Lung microvascular endothelial cell (primary cell): ENCODE measurements at regions not wholly inside any gene's neighbourhood (a gene's known extent, or its start where the extent isn't known, plus 50 kb on each side); places are given as distances from the start of the nearest gene placed in this dataset.

Experiments used
- DNase-seq, 2 donors: peaks; one replicate each; pipeline versions ENCODE4 v3.0.0 to v3.0.0-alpha.2; 2010; ENCODE audit warnings: low read depth in 2 of 2

DNA sequence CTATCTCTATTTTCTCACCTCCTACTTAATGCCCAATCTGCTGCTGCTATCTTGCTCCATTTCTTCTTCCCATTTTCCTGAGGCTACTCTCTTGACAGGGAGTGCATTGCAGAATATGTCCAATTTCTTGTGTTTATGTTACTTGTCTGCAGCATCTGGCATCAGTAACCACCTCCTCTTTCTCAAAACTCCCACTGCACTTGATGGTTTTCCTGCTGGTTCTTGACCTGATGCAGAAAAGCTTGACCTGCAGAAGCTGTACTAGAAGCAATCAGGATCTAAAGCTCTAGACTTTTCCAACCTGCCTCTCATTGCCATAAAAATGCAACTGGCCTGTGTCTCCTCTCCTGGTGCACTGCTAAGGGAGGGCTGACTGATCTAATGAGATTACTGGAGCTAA lies 287.8 kb downstream of the ZEB1 start:
- DNase-seq = no peak

DNA sequence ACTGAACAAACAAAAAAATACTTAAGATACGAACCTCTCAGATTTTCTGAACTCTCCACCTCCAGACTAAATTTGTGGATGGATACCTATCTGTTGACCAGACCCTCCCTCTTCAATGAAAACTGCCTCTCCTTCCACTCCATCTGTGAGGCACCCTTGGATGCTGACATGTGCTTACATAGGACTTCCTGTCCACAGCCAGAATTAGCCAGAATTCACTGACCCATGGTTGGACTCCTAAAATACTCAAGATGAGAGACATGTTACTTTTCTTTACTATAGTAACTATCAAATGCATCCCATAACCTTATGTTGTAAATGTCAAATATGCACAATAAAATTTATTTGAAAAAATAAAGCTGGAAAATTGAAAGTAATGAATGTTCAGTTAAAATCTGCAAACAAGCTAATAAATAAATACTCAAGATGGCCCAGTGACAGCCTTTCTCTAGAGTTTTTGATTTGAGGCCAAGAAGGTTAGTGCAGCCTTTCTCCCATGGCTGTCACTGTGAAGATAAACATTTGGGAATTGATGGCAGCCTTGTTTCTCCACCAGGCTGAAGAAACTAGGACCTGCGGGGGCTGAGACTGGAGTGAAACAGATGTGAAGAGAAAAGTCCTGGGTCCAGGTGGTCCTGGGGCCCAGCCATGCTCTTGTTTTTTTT lies 287.0 kb downstream of the ZEB1 start:
- DNase-seq = no peak

DNA sequence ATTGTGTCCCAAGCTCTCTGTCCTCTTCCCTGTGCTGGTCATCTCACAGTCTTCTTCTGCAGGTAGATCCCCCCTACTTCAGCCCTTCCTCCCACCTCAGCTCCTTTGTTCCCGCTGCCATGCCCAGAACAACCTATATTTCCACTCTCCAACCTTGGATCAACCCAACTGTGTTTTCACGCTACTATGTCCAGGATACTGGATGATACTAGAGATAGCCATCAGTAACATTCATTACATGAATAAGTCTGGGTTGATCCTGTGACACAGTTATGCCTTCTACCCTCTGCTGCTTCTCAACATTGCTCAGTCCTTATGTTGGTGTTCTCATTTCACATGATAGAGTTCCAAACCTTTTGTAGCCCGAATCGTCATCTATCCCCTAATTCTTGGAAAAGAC lies 286.4 kb downstream of the ZEB1 start:
- DNase-seq = no peak

DNA sequence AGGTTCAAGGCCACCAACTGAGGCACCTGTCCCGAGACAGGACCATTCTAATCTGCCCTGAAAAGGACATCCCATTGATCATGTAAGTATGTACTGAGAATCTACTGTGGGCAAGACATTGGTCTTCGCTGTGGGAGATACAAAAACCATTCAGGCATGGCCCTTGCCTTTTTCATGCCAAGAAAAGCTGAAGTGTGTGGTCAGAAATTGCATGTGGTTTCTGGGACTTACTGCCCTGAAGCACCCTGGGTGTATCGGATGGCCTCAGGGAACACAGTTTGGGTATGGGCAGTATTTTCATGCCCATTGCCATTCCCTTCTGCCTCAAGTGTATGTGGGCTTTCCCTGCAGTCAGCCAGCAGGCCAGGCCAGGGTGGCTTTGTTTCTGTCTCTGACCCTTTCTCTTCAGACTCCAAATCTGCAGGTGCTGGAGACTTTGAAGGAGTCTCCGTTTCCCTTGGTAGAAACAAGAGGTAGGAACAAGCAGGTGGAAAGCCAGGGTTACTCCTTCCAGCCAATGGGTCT lies 285.7 kb downstream of the ZEB1 start:
- no peak for DNase-seq

DNA sequence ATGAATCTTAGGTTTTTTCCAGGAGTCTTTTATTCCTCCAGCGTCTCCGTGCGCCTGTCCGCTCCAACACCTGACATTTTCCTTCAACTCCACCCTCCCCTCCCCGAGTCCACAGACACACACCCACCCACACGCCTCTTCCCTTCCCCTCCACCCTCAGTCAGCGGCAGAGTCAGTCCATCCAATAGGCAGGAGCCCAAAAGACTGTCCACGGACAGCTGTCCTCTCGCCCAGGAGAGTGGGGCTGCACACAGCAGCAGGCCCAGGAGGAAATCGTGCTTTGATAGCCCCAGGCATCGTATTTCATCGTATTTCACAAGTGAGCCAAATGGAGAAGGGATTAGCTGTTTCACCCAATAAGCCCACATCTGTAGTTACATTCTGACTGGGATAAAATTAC lies 285.1 kb downstream of the ZEB1 start:
- no peak for DNase-seq

DNA sequence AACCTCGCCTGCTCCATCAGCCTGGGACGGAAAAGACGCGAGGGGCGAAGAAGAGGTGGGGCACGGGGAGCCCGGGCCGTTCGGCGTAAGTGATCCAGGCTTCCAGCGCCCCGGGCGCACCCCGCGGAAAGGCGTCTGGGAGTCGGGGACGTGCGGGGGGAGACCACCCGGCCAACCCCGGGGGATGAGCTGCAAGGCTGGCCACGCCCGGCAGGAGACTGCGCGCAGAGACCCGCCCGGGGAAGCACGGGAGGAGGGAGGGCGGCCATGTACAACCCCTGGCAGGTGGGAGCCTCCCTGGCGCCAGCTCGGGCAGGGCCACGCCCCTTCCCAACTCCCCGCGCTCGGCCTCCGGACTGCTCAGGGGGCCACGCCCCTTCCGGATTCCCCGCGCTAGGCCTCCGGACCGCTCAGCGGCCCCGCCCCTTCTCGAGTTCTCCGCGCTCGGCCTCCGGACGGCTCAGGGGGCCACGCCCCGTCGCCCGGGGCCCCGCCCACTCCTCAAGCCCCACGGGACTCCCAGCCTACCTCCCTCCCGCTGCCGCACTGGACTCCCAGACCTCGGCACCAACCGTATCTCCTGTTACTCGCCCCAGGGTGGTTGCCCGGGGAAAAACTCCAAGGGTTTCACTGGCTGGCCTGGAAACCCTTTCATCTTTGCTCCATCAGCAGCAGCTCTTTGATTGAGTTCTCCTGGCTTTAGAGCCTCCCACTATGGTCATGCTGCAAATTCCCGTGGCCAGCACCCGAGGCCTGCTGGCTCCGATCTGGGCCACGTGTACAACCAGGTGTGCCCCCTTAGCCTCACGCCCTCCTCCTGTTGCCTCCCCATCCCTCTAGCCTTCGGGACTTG lies 284.4 kb downstream of the ZEB1 start:
- DNase-seq = peak; percentile 86 to 91

DNA sequence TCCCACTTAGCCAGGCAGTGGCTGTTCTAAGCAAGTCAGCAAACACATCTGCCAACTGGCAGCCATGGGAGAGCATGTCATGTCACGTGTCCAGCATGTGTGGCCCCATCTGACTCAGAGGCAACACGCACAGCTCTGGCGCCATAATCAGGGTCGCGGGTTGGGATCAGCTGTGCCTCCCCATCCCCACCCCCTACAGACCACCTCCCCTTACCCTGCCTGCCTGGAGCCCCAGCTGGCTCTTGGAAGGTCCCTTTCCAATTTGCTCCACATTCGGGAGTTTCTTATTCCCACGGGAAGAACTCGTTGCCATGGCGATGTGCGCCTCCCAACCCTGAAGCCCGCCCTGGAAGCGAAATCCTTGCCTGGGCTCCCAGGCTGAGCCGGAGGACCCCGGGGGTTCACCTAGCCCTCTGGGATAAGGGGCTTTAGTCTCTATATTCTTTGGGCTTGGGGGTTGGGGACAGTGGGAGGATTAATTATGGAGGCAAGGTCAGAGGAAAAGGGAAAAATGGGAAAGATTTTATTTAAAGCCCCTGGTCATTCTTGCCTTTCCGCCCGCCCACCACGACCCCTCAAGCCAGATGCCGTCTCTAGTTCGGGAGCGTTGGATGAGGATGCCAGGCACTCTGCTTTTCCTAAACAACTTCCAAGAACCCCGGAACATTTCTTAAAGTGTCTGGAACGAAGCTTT lies 283.7 kb downstream of the ZEB1 start:
- peak; percentile 55 to 89 for DNase-seq

DNA sequence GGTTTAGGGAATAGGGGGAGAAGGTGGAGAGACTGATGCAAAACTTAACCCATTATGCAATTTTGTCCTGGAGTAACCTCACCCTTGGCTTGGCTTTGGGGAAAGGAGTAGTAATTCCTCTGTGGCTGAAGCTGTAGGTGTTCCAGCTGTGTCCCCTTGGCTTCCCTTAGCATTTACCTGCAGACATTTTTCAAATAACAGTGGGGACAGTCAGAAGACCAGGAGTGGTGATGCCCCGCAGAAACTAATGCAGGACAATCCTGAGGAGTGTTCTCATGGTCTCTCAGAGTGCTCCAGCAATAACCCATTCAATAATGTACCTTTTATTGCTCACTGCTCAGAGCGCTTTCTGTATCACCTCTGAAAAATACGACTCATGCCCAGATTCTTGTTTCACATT lies 282.1 kb downstream of the ZEB1 start:
- DNase-seq = no peak

DNA sequence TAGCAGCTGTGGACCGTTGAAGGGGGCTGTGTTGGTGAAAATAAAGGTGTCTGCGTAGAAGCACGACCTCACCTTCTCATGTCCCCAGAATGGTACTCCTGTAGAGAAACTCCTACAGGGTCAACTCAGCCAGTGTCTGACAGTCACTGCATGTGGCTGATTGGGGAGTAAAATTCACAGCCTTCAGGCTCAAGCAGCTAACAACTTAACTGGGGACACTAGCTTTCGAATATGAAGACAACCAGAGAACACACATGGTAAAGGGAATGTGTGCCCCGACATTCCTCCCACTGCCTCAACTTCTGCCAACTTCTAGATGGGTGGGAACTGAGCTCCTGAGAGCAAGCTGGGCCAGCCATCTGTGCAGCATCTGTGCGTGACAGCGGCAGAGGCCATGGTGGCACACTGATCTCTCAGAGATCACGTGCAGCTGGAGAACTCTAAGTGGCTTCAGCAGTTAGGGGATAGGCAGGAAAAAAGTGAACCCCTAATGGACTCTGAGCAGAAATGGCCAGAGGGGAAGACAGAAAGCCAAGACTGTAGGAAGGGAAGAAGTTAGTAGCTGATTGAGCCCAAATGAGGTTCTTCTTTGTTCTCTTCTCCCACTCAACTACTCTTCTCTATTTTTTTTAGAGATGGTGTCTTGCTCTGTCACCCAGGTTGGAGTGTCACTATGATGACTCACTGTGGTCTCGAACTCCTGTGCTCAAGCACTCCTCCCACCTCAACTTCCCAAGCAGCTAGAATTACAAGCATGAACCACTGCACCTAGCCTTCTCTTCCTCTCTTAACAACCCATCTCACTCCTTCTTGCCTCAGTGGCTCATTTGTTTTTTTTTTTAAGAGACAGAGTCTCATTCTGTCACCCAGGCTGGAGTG lies 280.8 kb downstream of the ZEB1 start:
- DNase-seq = no peak

DNA sequence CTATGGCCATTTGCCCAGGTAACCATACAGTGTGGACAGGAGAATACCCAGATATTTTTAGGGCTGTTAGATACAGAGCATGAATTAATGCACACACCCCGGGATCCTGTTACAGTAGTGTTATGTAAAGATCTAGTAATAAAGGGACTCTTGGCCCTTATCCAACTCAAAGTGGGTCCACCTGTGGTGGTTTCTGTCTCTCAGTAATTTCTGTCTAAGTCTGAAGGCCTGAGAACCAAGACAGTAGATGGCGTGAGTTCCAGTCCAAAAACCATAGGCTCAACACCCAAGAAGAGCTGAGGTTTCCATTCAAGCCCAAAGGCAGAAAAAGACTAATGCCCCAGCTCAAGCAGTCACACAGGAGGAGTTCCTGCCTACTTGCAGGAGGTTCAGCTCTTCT lies 277.7 kb downstream of the ZEB1 start:
- no peak for DNase-seq

DNA sequence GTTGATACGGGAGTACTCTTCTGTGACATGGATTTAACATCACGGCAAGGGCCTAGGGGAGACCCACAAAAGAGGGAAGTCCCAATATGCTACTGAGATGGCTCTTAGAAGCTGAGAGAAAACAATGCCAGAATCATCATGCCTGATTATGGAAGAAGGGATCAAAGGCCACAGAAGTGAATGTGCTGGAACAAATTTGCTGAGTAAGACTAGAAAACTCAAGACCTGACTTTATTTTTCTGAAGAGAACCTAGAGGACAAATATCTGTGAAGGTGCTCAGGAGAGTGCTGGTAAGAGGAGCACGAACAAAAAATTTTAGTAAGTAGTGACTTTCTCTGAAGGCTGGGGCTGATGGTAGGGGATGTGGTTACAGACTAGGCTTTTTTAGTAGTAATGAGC lies 277.0 kb downstream of the ZEB1 start:
- DNase-seq = no peak

DNA sequence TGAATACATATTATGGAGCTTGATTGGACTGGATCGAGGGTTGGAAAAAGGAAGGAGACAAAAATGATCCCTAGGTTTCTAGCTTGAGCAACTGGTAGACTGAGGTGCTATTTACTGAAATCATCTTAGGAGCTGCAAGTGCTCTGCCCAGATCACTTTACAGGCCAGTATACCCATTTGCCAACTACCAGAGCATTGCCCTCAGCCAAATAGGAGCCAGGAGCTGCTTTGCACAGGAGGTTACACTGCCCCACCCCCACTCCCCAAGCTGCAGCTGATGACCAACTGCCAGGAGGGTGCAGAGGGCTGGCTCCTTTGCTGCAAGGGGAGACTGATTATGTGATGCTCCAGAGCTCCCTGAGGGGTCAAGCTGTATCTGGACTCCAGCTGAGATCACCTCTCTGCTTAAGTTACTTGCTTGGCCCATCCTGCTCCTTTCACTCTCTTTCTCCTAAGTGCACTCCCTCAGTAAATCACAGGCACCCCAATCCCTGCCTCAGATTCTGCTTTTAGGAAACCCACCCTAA lies 275.4 kb downstream of the ZEB1 start:
- DNase-seq = no peak

DNA sequence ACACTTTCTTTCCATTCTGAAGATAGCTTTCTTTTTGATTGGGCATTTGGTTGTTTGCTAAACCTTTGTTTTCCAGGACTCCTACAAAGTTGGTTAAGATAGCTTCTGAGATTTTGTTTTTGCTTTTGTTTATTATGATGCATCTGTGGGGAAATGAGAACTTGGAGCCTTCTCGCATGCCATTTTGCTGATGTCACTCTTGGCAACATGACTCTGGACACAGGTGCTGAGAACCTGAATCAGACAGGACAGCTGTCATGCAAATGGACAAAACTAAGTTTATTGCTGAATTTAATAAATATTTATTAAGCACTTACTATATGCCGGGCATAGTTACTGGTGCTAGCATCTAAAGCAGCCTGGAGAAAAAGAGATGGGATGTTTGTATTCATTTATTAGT lies 274.1 kb downstream of the ZEB1 start:
- no peak for DNase-seq

DNA sequence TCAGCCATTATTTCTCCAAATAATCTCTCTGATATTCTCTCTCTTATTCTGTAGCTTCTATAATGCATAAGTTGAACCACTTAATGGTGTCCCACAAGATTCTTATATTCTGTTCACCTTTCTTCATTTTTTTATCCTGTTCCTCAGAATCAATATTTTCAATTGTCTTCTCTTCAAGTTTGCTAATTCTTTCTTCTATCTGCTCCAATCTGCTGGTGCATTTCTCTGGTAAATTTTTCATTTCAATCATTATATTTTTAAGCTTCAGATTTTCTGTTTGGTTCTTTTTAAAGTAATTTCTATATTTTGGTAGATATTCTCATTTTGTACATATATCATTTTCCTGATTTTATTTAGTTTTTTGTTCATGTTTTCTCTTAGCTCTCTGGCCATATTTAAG lies 272.6 kb downstream of the ZEB1 start:
- no peak for DNase-seq

DNA sequence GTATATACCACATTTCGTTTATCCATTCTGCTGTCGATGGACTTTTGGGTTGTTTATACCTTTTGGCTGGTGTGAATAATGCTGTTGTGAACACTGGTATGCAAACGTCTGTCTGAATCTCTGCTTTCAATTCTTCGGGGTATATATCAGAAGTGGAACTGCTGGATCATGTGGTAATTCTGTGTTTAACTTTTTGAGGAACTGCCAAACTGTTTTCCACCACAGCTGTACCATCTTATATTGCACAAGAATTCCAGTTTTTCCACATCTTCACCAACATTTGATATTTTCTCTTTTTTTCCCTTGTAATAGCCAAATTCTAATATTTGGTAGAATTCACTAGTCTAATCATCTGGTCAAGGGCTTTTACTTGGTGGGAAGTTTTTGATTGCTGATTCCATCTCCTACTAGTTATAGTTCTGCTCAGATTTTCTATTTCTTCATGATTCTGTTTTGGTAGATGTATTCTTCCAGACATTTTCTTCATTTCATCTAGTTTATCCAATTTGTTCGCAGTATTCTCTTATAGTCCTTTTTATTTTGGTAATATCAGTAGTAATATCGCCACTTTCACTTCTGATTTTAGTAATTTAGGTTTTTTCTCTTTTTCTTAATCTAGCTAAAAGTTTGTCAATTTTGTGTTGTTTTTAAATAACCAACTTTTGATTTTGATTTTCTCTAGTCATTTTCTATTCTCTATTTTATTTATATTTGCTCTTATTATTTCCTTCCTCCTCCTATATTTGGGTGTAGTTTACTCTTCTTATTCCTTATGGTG lies 271.2 kb downstream of the ZEB1 start:
- DNase-seq = no peak

DNA sequence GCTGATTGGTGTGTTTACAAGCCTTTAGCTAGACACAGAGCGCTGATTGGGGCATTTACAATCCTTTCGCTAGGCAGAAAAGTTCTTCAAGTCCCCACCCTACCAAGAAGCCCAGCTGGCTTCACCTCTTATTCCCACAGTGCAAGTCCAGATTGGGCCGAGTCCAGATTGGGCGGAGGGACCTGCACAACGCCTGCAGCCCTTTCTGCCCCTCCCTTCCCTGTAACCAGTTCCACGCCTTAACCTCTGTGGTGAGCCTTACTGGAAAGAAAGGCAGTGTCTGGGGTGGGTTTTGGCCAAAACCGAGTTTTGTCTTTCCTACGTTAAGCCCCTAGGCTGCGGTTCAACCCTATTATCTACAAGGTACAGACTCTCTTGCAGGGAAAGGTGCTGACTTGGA lies 268.7 kb downstream of the ZEB1 start:
- DNase-seq = no peak

DNA sequence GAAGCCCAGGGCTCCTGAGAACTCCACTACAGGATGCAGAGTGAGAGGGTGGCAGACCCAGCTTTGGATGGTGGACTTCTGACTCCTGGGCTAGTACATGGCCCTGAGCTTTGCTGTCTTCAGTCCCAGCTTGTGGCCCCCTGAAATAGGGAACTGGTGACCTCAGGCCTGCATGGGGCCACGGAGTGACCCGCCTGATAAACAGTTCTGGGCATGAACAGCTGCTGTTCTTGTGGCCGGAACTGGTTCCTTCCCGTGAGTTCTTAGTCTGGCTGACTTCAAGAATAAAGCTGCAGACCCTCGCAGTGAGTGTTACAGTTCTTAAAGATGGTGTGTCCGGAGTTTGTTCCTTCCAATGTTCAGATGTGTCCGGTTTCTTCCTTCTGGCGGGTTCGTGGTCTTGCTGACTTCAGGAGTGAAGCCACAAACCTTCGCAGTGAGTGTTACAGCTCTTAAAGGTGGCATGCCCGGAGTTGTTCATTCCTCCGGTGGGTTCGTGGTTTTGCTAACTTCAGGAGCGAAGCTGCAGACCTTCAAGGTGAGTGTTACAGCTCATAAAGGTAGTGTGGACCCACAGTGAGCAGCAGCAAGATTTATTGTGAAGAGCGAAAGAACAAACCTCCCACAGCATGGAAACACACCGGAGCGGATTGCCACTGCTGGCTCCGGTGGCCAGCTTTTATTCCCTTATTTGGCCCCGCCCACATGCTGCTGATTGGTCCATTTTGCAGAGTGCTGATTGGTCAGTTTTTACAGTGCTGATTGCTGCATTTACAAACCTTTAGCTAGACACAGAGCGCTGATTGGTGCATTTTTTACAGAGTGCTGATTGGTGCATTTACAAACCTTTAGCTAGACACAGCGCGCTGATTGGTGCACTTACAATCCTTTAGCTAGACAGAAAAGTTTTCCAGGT lies 268.0 kb downstream of the ZEB1 start:
- no peak for DNase-seq

DNA sequence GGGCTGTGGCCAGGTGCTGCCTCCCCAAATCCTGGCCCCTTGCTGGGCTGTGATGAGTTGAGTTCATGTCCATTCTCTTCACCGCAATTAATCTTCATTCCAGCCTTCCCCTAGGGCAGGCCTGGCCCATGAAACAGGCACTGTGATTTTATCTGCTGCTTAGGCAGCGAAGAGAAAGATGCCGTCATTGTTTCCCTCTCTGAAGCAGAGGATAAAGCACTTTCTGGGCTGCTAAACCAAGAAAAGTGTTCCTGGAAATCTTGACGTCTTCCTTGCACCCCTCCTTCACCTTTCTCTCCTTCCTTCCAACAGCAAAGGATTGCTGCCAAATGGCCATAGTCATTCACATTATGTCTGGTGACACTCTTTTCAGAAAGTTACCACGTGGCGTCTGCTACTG lies 265.9 kb downstream of the ZEB1 start:
- DNase-seq = no peak

DNA sequence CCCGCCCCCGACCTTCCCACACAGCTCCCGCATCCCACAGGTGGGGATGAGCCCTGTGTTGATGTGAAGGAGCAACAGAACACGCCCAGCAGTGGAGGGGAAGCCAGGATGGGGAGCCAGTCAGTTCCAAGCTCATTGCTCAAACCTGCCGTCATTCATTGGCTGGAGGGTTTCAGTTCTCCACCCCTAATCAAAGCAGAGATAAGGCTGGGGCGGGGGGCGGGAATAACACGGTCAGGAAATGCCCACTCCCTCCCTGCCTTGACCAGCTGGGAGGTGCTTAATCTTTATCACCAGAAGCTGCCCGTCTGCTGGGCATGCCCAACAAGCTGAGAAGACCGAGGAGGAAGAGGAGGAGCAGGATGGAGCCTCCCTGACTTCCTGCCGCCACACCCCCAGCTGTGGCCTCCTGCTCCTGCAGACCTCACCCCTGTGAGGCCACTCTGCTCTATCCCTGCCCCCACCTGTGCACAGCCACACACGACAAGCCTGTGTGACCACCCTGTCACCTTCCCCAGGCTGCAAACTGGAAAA lies 265.1 kb downstream of the ZEB1 start:
- no peak for DNase-seq
